OCI-LY1 (cell line): ENCODE measurements at regions not wholly inside any gene's neighbourhood (a gene's known extent, or its start where the extent isn't known, plus 50 kb on each side); places are given as distances from the start of the nearest gene placed in this dataset.

Experiments
- H2AFZ ChIP-seq: fragments of 200-600 bp; sonication (generic), shearing (Covaris generic); 2 replicates; pipeline ENCODE4 v1.6.0; 2014; ENCODE audit warnings: antibody characterized with exemption, mild to moderate bottlenecking, low read length
- H3F3A ChIP-seq: fragments of 200-600 bp; sonication (generic), shearing (Covaris generic); 2 replicates; pipeline ENCODE4 v1.6.0; 2014; ENCODE audit warnings: mild to moderate bottlenecking, antibody characterized with exemption, low read length, moderate library complexity; ENCODE audit not compliant: insufficient read depth
- H3K27ac ChIP-seq: fragments of 200-600 bp; sonication (generic); 2 replicates; pipeline ENCODE4 v1.5.1; 2014; ENCODE audit warnings: low read length, mixed run types, mild to moderate bottlenecking, low read depth; ENCODE audit not compliant: poor library complexity, severe bottlenecking
- H3K27me3 ChIP-seq: fragments of 200-600 bp; sonication (generic); 2 replicates; pipeline ENCODE4 v1.6.0; 2014; ENCODE audit warnings: antibody characterized with exemption, mild to moderate bottlenecking, low read length, moderate library complexity; ENCODE audit not compliant: insufficient read depth
- H3K36me3 ChIP-seq: fragments of 200-600 bp; sonication (generic); 2 replicates; pipeline ENCODE4 v1.6.1; 2014; ENCODE audit warnings: mild to moderate bottlenecking, antibody characterized with exemption, low read length, moderate library complexity, mixed read lengths; ENCODE audit not compliant: insufficient read depth
- H3K4me1 ChIP-seq: fragments of 200-600 bp; sonication (generic); 2 replicates; pipeline ENCODE4 v1.5.1; 2014; ENCODE audit warnings: mild to moderate bottlenecking, low read length, moderate library complexity; ENCODE audit not compliant: insufficient read depth, severe bottlenecking
- H3K4me2 ChIP-seq: fragments of 200-600 bp; sonication (generic), shearing (Covaris generic); 2 replicates; pipeline ENCODE4 v1.6.1; 2014; ENCODE audit warnings: low read length
- H3K4me3 ChIP-seq: fragments of 200-600 bp; sonication (generic); 2 replicates; pipeline ENCODE4 v1.5.1; 2014; ENCODE audit warnings: low read length, low read depth, mild to moderate bottlenecking, mixed read lengths; ENCODE audit not compliant: poor library complexity, severe bottlenecking
- H3K79me2 ChIP-seq: fragments of 200-600 bp; shearing (Covaris generic); 2 replicates; pipeline ENCODE4 v1.6.1; 2016; ENCODE audit warnings: mixed run types, low read length, mixed read lengths; ENCODE audit not compliant: insufficient read depth
- H3K9ac ChIP-seq: fragments of 200-600 bp; sonication (generic), shearing (Covaris generic); 2 replicates; pipeline ENCODE4 v1.6.1; 2014; ENCODE audit warnings: mild to moderate bottlenecking, low read length, mixed read lengths
- H3K9me2 ChIP-seq: fragments of 200-600 bp; sonication (generic), shearing (Covaris generic); 2 replicates; pipeline ENCODE4 v1.6.1; 2014; ENCODE audit warnings: low read depth, mild to moderate bottlenecking, low read length, mixed read lengths
- H3K9me3 ChIP-seq: fragments of 200-600 bp; shearing (Covaris generic); 2 replicates; pipeline ENCODE4 v1.6.1; 2014; ENCODE audit warnings: low read length, mixed read lengths
- H4K20me1 ChIP-seq: fragments of 200-600 bp; sonication (generic), shearing (Covaris generic); 2 replicates; pipeline ENCODE4 v1.6.0; 2016; ENCODE audit warnings: mild to moderate bottlenecking, low read length; ENCODE audit not compliant: insufficient read depth
- EZH2 ChIP-seq: fragments of 200-600 bp; sonication (generic), shearing (Covaris generic); IDR thresholded peaks from 2 replicates; pipeline ENCODE4 v1.8.0; 2017; ENCODE audit warnings: borderline replicate concordance, mixed run types, mild to moderate bottlenecking, antibody characterized with exemption, low read length, moderate library complexity, mixed read lengths
- TF ChIP-seq, protein P1 (sequence below): fragments of 200-600 bp; sonication (generic), shearing (Covaris generic); IDR thresholded peaks from 2 replicates; pipeline ENCODE4 v1.5.1; 2017; ENCODE audit warnings: mild to moderate bottlenecking, antibody characterized with exemption, low read length, moderate library complexity, mixed read lengths

GRCh38 chr16:79658301-79659033, 57.9 kb upstream of the MAF start:
- H3K79me2 ChIP-seq: no peaks in the 10 kb centered on the region
- no peaks in the 10 kb centered on the region for H3K9me2 ChIP-seq
- TF ChIP-seq EZH2: no peak
- TF ChIP-seq, protein P1, sequence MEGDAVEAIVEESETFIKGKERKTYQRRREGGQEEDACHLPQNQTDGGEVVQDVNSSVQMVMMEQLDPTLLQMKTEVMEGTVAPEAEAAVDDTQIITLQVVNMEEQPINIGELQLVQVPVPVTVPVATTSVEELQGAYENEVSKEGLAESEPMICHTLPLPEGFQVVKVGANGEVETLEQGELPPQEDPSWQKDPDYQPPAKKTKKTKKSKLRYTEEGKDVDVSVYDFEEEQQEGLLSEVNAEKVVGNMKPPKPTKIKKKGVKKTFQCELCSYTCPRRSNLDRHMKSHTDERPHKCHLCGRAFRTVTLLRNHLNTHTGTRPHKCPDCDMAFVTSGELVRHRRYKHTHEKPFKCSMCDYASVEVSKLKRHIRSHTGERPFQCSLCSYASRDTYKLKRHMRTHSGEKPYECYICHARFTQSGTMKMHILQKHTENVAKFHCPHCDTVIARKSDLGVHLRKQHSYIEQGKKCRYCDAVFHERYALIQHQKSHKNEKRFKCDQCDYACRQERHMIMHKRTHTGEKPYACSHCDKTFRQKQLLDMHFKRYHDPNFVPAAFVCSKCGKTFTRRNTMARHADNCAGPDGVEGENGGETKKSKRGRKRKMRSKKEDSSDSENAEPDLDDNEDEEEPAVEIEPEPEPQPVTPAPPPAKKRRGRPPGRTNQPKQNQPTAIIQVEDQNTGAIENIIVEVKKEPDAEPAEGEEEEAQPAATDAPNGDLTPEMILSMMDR: no peak
- H3K36me3 ChIP-seq: no peaks in the 10 kb centered on the region
- no peak overlapping the region for H3K4me3 ChIP-seq
- H3K27me3 ChIP-seq: 0 out of 2 replicates have a peak, but pooled peaks cover 3% of the 10 kb centered on the region
- H3K9me3 ChIP-seq: no peaks in the 10 kb centered on the region
- no peak overlapping the region for H3K9ac ChIP-seq
- no peaks in the 10 kb centered on the region for H3K4me1 ChIP-seq
- H3F3A ChIP-seq: no peaks in the 10 kb centered on the region
- H4K20me1 ChIP-seq: no peaks in the 10 kb centered on the region
- H3K27ac ChIP-seq: no peak overlapping the region
- H2AFZ ChIP-seq: no peak overlapping the region
- H3K4me2 ChIP-seq: no peak overlapping the region

GRCh38 chr16:79656553-79657115, 56.1 kb upstream of the MAF start:
- Histone ChIP-seq H3K36me3 (no peaks in the 10 kb centered on the region), H3K27me3 (0 out of 2 replicates have a peak, but pooled peaks cover 3% of the 10 kb centered on the region), H3F3A (no peaks in the 10 kb centered on the region), H3K4me1 (no peaks in the 10 kb centered on the region), H3K4me2 (no peak overlapping the region), H3K79me2 (no peaks in the 10 kb centered on the region), H3K9me3 (no peaks in the 10 kb centered on the region), H3K9me2 (no peaks in the 10 kb centered on the region), H3K27ac (no peak overlapping the region), H4K20me1 (no peaks in the 10 kb centered on the region), H2AFZ (no peak overlapping the region), H3K4me3 (no peak overlapping the region), H3K9ac (no peak overlapping the region)
- TF ChIP-seq, protein P1: no peak
- no peak for TF ChIP-seq EZH2

DNA sequence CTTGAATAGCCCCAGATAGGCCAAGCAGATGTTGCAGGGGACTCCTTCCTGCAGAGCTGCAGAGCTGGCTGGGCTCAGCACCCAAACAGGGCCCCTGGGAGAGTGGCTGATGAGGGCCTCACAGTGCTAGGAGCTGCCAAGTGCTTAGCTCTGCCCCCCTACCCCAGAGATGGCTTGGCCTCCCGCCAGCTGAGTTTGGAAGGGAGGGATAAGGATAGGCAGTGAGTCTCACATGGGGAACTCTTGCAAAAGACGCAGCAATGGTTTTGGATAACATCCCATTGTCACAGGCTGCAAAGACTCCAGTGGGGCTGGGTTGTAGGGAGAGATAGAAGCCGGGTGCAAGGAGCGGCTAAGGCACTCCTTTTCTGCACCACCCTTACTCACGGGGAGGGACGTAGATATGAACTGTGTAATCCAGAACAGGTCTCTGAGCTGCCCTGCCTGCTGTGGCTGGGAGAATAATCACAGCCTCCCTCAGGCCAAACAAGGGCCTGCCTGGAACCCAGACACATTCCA, 52.9 kb upstream of the MAF start:
- H2AFZ ChIP-seq: no peak overlapping the region
- no peaks in the 10 kb centered on the region for H3K9me3 ChIP-seq
- no peak overlapping the region for H3K4me2 ChIP-seq
- no peaks in the 10 kb centered on the region for H3K79me2 ChIP-seq
- H4K20me1 ChIP-seq: no peaks in the 10 kb centered on the region
- TF ChIP-seq, protein P1: no peak
- TF ChIP-seq EZH2: no peak
- no peaks in the 10 kb centered on the region for H3K4me1 ChIP-seq
- H3K27ac ChIP-seq: no peak overlapping the region
- H3K9ac ChIP-seq: no peak overlapping the region
- no peaks in the 10 kb centered on the region for H3K9me2 ChIP-seq
- no peaks in the 10 kb centered on the region for H3K36me3 ChIP-seq
- H3F3A ChIP-seq: no peaks in the 10 kb centered on the region
- H3K27me3 ChIP-seq: no peaks in the 10 kb centered on the region
- H3K4me3 ChIP-seq: no peak overlapping the region
